ENCODE measurements at regions not wholly inside any gene's neighbourhood (a gene's known extent, or its start where the extent isn't known, plus 50 kb on each side); places are given as distances from the start of the nearest gene placed in this dataset.
A peak's percentile ranks its signal among the peaks of the same experiment; 100 is the strongest.

DNA sequence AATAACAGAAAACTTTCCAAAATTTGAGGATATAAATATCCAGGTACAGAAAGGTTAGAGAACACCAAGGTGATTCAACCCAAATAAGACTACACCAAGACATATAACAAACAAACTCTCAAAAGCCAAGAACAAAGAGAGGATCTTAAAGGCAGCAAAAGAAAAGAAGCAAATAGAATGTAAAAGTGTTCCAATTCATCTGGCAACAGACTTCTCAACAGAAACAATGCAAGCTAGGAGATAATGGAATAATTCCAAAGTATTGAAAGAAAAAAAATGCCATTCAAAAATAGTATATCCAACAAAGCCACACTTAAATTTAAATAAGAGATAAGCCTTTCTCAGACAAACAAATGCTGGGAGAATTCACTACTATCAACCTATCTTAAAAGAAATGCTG lies 153.0 kb upstream of the FAT3 start:
- TF ChIP-seq, protein P1, sequence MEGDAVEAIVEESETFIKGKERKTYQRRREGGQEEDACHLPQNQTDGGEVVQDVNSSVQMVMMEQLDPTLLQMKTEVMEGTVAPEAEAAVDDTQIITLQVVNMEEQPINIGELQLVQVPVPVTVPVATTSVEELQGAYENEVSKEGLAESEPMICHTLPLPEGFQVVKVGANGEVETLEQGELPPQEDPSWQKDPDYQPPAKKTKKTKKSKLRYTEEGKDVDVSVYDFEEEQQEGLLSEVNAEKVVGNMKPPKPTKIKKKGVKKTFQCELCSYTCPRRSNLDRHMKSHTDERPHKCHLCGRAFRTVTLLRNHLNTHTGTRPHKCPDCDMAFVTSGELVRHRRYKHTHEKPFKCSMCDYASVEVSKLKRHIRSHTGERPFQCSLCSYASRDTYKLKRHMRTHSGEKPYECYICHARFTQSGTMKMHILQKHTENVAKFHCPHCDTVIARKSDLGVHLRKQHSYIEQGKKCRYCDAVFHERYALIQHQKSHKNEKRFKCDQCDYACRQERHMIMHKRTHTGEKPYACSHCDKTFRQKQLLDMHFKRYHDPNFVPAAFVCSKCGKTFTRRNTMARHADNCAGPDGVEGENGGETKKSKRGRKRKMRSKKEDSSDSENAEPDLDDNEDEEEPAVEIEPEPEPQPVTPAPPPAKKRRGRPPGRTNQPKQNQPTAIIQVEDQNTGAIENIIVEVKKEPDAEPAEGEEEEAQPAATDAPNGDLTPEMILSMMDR (conservative IDR thresholded peaks at IDR 0.05; ENCODE audit: low read depth, low read length) = no peak
- DNase-seq (ENCODE audit: low read depth) = no peak
- H3K4me3 ChIP-seq (ENCODE audit: low read length) = no peak overlapping the region

DNA sequence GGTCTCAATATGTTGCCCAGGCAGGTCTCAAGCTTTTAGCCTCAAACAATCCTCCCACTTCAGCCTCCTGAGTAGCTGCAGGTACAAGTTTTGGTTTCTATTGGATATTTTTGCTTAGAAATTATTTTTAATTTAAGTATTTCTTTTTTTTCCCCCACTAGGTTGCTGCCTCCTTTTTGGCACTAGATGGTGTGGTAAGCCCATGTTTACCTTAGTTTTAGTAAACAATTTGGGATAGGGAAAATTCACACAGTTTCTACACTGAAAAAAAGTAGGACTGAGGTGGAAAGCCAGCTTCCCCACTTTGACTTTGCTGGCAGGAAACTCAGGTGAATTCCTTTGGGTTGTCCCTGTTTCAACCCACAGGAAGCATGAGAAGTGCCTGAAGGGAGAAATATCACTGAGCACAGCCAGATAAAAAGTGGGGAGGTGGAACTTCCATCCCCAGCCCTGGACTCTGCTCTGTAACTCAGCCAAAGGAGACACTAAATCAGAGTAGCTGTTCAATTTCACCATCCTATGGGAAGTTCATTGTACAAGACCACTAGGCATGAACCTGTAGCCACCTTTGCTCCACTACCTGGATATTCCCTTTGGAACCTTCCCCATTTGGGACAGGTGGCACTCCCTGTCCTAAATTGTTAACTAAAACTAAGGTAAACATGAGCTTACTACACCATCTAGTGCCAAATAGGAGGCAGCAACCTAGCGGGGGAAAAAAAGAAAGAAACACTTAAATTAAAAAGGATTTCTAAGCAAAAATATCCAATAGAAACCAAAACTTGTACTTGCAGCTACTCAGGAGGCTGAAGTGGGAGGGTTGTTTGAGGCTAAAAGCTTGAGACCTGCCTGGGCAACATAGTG lies 154.4 kb upstream of the FAT3 start:
- DNase-seq (ENCODE audit: low read depth) = no peak
- TF ChIP-seq, protein P1 (conservative IDR thresholded peaks at IDR 0.05; ENCODE audit: low read depth, low read length) = peak; percentile 46
- no peak overlapping the region for H3K4me3 ChIP-seq (ENCODE audit: low read length)

DNA sequence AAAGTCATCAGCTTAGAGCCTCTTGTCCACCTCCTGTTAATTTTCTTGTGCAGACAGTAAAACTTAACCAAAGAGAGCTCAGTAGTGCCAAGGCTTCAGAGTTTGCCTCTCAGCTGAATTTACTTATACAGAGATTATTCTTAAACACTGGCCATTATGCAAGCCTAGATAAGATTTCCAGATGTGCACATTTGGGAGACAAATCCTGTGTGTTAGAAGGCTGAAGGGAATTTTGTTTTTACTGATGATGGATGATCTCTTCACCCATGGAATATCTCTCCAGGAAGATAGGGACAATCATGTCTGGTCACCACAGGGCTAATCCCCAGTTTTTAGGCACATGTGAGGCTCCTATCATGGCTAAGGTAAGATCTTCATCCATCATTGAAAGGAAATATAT lies 157.6 kb upstream of the FAT3 start:
- no peak overlapping the region for H3K4me3 ChIP-seq (ENCODE audit: low read length)
- TF ChIP-seq, protein P1 (conservative IDR thresholded peaks at IDR 0.05; ENCODE audit: low read depth, low read length) = no peak
- no peak for DNase-seq (ENCODE audit: low read depth)

DNA sequence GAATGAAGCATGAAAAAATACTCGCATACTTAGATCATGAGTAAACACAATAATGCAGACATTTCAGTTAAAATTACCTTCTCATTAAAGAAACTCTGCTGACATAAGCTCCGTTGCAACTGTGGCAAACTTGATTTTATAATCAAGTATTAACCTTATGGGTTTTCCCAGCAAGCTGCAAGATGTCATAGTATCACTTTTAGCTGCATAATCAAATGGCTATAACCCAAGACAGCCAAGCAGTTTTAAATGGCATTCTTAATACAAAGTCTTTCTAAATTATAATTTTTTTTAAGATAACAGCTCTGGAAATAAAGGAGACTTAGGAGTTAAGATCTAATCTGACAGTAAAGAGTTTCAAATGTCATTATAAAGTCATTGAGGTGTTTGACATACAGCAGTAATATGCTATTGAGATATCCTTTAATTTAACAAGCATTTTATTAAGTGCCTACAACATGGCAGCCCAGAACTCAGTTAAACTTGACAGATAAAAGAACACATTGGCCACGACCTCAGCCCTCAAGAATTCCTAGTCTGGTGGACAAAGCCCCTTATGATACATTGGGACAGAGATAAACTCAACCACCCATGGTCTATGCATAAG lies 163.1 kb upstream of the FAT3 start:
- DNase-seq (ENCODE audit: low read depth) = peak; percentile 36
- TF ChIP-seq, protein P1 (conservative IDR thresholded peaks at IDR 0.05; ENCODE audit: low read depth, low read length) = no peak
- no peak overlapping the region for H3K4me3 ChIP-seq (ENCODE audit: low read length)

DNA sequence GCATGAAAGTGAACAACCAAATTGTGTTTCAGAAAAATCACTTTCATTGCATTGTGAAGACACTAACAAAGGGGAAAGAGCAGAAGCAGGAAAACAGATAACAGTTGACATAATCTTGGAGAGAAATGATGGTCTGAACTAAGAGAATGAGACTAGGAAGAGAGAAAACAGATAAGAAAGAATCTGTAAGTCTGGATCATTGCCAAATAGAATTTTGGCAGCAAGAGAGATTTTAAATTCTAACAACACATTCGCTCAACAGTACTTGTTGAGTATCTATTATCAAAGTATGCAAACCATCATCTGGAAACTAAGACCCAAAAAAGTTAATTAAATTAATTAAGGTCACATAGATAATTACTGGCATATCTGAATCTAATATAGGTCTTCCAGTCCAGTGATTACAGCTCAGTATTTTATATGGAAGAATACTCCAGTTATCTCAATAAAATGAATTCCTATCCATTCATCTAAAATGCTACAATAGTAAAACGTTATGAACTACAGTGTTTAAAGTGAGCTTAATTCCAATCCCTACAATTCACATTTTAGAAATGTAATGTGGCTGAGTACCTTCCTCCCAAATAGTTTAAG lies 166.7 kb upstream of the FAT3 start:
- H3K4me3 ChIP-seq (ENCODE audit: low read length) = no peak overlapping the region
- TF ChIP-seq, protein P1 (conservative IDR thresholded peaks at IDR 0.05; ENCODE audit: low read depth, low read length) = no peak
- DNase-seq (ENCODE audit: low read depth) = no peak

DNA sequence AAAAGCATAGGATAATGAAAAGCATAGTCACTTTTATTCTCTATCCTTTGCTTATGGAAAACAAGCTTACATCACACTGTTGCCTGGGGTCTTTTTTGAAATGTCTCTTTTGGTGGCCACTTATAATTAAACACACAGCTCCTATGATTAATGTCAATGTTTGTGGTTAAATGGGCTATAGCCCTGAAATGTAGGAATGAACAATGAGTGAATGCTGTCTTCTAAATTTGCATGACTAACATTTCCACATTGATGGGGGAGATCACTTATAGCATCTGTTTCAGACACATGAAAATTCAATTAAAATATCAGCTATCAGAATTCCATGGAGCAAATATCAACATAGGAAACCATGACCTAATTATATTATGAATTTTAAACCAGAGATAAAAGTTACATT lies 171.4 kb upstream of the FAT3 start:
- DNase-seq (ENCODE audit: low read depth) = no peak
- TF ChIP-seq, protein P1 (conservative IDR thresholded peaks at IDR 0.05; ENCODE audit: low read depth, low read length) = no peak
- no peak overlapping the region for H3K4me3 ChIP-seq (ENCODE audit: low read length)

Data from retinal pigment epithelial cell (primary cell).